SK-N-SH (cell line): ENCODE measurements at regions not wholly inside any gene's neighbourhood (a gene's known extent, or its start where the extent isn't known, plus 50 kb on each side); places are given as distances from the start of the nearest gene placed in this dataset.

Experiments
- CTCF ChIA-PET: fragments of 300-600, 350-600 bp; formaldehyde crosslinking; extraction: SDS; loops from one replicate; lab custom pipeline; 2021; lab: Yijun Ruan, JAX
- POLR2A ChIA-PET: fragments of 350-600 bp; sonication (Branson Sonifier 250); formaldehyde crosslinking; extraction: SDS; loops from one replicate; lab custom pipeline; 2020; ENCODE audit warnings: antibody characterized with exemption, inconsistent platforms; lab: Yijun Ruan, JAX
- DNase-seq: peaks from one replicate; pipeline ENCODE4 v3.0.0; 2012
- H2AFZ ChIP-seq: fragments of 200-600 bp; sonication (generic); 2 replicates; pipeline ENCODE4 v1.8.1; 2016; ENCODE audit warnings: antibody characterized with exemption, mild to moderate bottlenecking, low read depth
- H3F3A ChIP-seq: fragments of 200-600 bp; sonication (generic); replicated peaks from 2 replicates; pipeline ENCODE3; 2016; ENCODE audit warnings: antibody characterized with exemption, mild to moderate bottlenecking; ENCODE audit not compliant: insufficient read depth
- H3K27ac ChIP-seq, 2 experiments: fragments of 200-500 bp in 1 of 2; fragments of 200-600 bp in 1 of 2; sonication (Bioruptor generic) in 1 of 2; sonication (generic), shearing (Covaris generic) in 1 of 2; 2 replicates each; pipeline versions ENCODE4 v1.5.1 to v1.6.1; 2014 to 2016; ENCODE audit warnings: low read depth in 2 of 2, inconsistent platforms in 1 of 2, low read length in 1 of 2, mild to moderate bottlenecking in 1 of 2, mixed read lengths in 1 of 2
- H3K27me3 ChIP-seq: fragments of 200-600 bp; sonication (generic), shearing (Covaris generic); 2 replicates; pipeline ENCODE4 v1.6.1; 2016; ENCODE audit warnings: mixed run types; ENCODE audit not compliant: insufficient read depth
- H3K36me3 ChIP-seq, 2 experiments: fragments of 200-500 bp in 1 of 2; fragments of 200-600 bp in 1 of 2; sonication (Bioruptor generic) in 1 of 2; sonication (generic) in 1 of 2; replicated peaks in 1 of 2; 2 replicates each; pipeline versions ENCODE3 to v1.5.1; 2014 to 2016; ENCODE audit warnings: low read length in 1 of 2, mild to moderate bottlenecking in 1 of 2; ENCODE audit not compliant: insufficient read depth in 2 of 2, control insufficient read depth in 1 of 2
- H3K4me1 ChIP-seq, 2 experiments: fragments of 200-500 bp in 1 of 2; fragments of 200-600 bp in 1 of 2; sonication (Bioruptor generic) in 1 of 2; sonication (generic), shearing (Covaris generic) in 1 of 2; 2 replicates each; pipeline versions ENCODE4 v1.5.1 to v1.6.1; 2014 to 2016; ENCODE audit warnings: low read depth in 1 of 2, low read length in 1 of 2, mixed run types in 1 of 2; ENCODE audit not compliant: insufficient read depth in 2 of 2, control insufficient read depth in 1 of 2
- H3K4me2 ChIP-seq: fragments of 200-600 bp; sonication (generic), shearing (Covaris generic); 2 replicates; pipeline ENCODE4 v1.6.1; 2017; ENCODE audit warnings: mixed run types
- H3K4me3 ChIP-seq, 2 experiments: fragments of 200-500 bp in 1 of 2; fragments of 200-600 bp in 1 of 2; sonication (Bioruptor generic) in 1 of 2; sonication (generic), shearing (Covaris generic) in 1 of 2; 2 replicates each; pipeline versions ENCODE4 v1.5.1 to v1.8.1; 2014 to 2016; ENCODE audit warnings: low read depth in 2 of 2, inconsistent platforms in 1 of 2, low read length in 1 of 2, mild to moderate bottlenecking in 1 of 2, mixed read lengths in 1 of 2, moderate library complexity in 1 of 2
- H3K79me2 ChIP-seq: fragments of 200-600 bp; sonication (generic); 2 replicates; pipeline ENCODE4 v1.8.1; 2017; ENCODE audit warnings: mild to moderate bottlenecking; ENCODE audit not compliant: insufficient read depth
- H3K9ac ChIP-seq: fragments of 200-600 bp; sonication (generic); 2 replicates; pipeline ENCODE4 v1.6.1; 2017; ENCODE audit warnings: mixed run types
- H3K9me2 ChIP-seq: fragments of 200-600 bp; sonication (generic); 2 replicates; pipeline ENCODE4 v1.6.1; 2017; ENCODE audit warnings: mixed run types
- H3K9me3 ChIP-seq: fragments of 200-600 bp; sonication (generic); 2 replicates; pipeline ENCODE4 v1.6.1; 2017; ENCODE audit warnings: mixed run types, mild to moderate bottlenecking, moderate library complexity
- H4K20me1 ChIP-seq: fragments of 200-600 bp; sonication (generic); 2 replicates; pipeline ENCODE4 v1.6.1; 2017; ENCODE audit warnings: mild to moderate bottlenecking, mixed run types; ENCODE audit not compliant: insufficient read depth
- ELF1 ChIP-seq: IDR thresholded peaks from 2 replicates; pipeline ENCODE4 v1.4.0; 2012
- FOXJ3 ChIP-seq: sonication (generic); formaldehyde crosslinking; IDR thresholded peaks from 2 replicates; pipeline ENCODE4 v1.5.1; 2020; ENCODE audit warnings: mild to moderate bottlenecking, missing genetic modification reagents
- FOXM1 ChIP-seq: IDR thresholded peaks from 2 replicates; pipeline ENCODE4 v1.4.0; 2012; ENCODE audit warnings: low read depth, mild to moderate bottlenecking
- JUND ChIP-seq: IDR thresholded peaks from 2 replicates; pipeline ENCODE4 v1.4.0; 2012
- RCOR1 ChIP-seq: fragments of 150-350 bp; IDR thresholded peaks from 2 replicates; pipeline ENCODE4 v1.6.1; 2017; ENCODE audit warnings: antibody characterized with exemption, low read length
- RXRA ChIP-seq: IDR thresholded peaks from 2 replicates; pipeline ENCODE4 v1.4.0; 2012; ENCODE audit warnings: low read depth, mild to moderate bottlenecking, borderline replicate concordance
- SMC3 ChIP-seq: IDR thresholded peaks from 2 replicates; pipeline ENCODE4 v1.6.1; 2012; ENCODE audit warnings: low read depth, low read length, improper control_type of control experiment
- TAF1 ChIP-seq: IDR thresholded peaks from 2 replicates; pipeline ENCODE4 v1.6.1; 2012; ENCODE audit warnings: low read depth, mild to moderate bottlenecking, low read length, moderate library complexity, borderline replicate concordance
- YY1 ChIP-seq: IDR thresholded peaks from 2 replicates; pipeline ENCODE4 v1.4.0; 2012; ENCODE audit warnings: low read depth, mild to moderate bottlenecking
- WGBS: methylation state at CpG from one replicate; pipeline ENCODE4 v1.1.6; 2017; ENCODE audit warnings: low lambda C conversion rate; 5-methylcytosine and 5-hydroxymethylcytosine counted together
- TF ChIP-seq, protein P1 (sequence below): IDR thresholded peaks from 2 replicates; pipeline ENCODE4 v1.4.0; 2012; ENCODE audit warnings: low read depth, borderline replicate concordance

DNA sequence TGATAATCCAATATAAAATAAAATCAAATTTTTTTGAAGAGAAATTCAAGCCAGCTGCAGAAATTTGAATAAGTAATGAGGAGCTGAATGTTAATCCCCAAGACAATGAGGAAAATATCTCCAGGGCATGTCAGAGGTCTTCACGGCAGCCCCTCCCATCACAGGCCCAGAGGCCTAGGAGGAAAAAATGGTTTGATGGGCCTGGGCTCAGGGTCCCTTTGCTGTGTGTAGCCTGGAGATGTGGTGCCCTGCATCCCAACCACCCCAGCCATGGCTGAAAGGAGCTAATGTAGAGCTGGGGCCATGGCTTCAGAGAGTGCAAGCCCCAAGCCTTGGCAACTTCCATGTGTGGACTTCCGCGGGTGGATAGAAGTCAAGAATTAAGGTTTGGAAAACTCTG, 618.3 kb downstream of the TAF11L14 start:
- Histone ChIP-seq H3K79me2 (no peaks in the 10 kb centered on the region), H3K9me2 (no peaks in the 10 kb centered on the region), H4K20me1 (no peaks in the 10 kb centered on the region), H3K4me2 (no peak overlapping the region), H2AFZ (no peak overlapping the region), H3K36me3 (no peaks in the 10 kb centered on the region), H3K4me3 (no peak overlapping the region), H3F3A (no peaks in the 10 kb centered on the region), H3K9me3 (no peaks in the 10 kb centered on the region), H3K9ac (no peak overlapping the region), H3K4me1 (no peaks in the 10 kb centered on the region), H3K27me3 (no peaks in the 10 kb centered on the region), H3K27ac (no peak overlapping the region)
- TF ChIP-seq JUND (no peak), YY1 (no peak), FOXJ3 (CRISPR knock-in tag) (no peak), TAF1 (no peak), RXRA (no peak), ELF1 (no peak), RCOR1 (no peak), FOXM1 (no peak)
- TF ChIP-seq, protein P1, sequence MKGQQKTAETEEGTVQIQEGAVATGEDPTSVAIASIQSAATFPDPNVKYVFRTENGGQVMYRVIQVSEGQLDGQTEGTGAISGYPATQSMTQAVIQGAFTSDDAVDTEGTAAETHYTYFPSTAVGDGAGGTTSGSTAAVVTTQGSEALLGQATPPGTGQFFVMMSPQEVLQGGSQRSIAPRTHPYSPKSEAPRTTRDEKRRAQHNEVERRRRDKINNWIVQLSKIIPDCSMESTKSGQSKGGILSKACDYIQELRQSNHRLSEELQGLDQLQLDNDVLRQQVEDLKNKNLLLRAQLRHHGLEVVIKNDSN = no peak
- WGBS = 73% methylated on average over 3 of the region's 3 CpGs
- ChIA-PET POLR2A (no interaction called here), CTCF (no interaction called here)
- DNase-seq = no peak

DNA sequence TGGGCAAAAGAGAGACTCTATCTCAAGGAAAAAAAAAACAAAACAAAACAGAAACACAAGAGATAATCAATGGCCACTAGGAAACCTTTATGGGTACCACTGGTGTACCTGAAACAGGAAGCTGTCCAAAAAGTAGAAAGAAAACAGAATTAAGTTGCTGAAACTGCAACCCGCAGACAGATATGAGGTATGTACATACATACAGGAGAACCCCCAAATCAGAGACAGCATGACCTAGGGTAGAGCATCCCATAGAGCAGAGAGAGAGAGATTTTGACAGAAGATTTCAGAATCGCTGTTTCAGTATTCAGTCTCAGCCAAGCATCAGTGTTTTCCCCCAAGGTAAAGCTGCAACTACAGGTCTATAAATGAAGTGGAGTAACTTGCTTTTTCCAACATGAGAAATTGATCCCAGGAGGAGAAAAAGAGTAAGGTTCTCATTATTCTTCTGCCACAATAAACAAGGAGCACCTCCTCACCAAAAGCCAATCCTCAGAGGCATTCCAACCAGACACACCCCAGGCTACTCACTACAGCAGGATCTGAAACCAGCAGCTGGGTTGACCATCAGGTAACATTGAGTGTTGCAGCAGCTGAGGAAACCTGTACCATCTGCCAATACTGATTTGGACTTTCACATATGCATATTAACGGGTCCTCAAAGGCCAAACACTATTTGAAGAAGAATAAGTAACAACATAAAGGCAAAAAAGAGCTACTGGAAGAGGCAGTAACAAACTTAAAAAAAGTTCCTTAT, 630.0 kb downstream of the TAF11L14 start:
- WGBS = 13% methylated on average over 3 of the region's 3 CpGs
- no peak overlapping the region for H2AFZ ChIP-seq
- H3K4me1 ChIP-seq = no peaks in the 10 kb centered on the region
- H4K20me1 ChIP-seq = no peaks in the 10 kb centered on the region
- H3K79me2 ChIP-seq = no peaks in the 10 kb centered on the region
- no peak for DNase-seq
- CTCF ChIA-PET = interaction anchor here (0.6 to 1.4 kb wide), 3 partner anchors 23 to 1048 kb away, joined by 3 to 4 read pairs (median 3); no protein-coding TSS in a partner anchor
- no peaks in the 10 kb centered on the region for H3K9me3 ChIP-seq
- H3K4me3 ChIP-seq = no peak overlapping the region
- POLR2A ChIA-PET = no interaction called here
- H3K9me2 ChIP-seq = no peaks in the 10 kb centered on the region
- no peak overlapping the region for H3K4me2 ChIP-seq
- no peaks in the 10 kb centered on the region for H3F3A ChIP-seq
- H3K27ac ChIP-seq = no peak overlapping the region
- H3K27me3 ChIP-seq = no peaks in the 10 kb centered on the region
- H3K9ac ChIP-seq = no peak overlapping the region
- TF ChIP-seq, protein P1 = no peak
- TF ChIP-seq SMC3 = no peak
- H3K36me3 ChIP-seq = no peaks in the 10 kb centered on the region
